NCI-H146 treated with DMSO at 0.1 percent for 48 hours (cell line): ENCODE measurements at regions not wholly inside any gene's neighbourhood (a gene's known extent, or its start where the extent isn't known, plus 50 kb on each side); places are given as distances from the start of the nearest gene placed in this dataset.

Experiments
- DNase-seq: peaks from one replicate; lab custom pipeline; 2025; ENCODE audit not compliant: unreplicated experiment; lab: John Stamatoyannopoulos, UW

DNA sequence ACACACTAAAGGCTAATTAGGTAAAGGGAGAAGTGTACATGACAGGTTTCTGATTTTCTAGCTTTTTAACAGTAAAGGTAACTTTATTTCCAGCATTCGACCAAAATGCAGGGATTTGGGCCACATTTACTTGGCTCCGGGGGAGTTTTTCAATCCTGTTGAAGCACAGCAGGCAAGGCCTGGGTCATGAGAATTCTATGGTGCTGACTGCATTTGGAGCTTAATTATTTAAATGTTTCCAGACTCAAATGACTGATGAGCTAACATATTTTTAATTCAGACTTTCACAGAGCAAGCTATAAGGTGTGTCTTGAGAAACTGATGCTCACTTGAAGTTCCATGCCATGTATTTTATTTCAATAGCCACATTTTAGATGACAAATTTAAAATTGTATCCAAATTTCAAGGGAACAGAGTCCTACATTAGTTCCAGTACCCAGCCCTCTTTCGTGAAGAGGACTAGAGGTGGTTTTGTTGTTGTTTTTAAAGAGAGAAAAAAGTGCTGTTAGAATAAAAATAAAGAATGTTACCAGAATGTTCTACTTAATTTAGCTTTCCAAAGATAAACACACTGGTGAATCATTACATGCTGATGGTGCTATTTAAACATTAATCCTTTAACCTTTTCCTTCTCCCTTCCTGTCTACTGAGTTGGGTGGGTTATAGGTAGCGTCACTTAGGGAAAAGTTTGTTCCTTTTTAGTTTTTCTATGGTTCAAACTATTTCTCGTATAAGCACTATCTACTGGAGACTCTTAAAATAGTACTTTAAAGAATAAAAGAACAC lies 82.3 kb upstream of the PHACTR2 start:
- DNase-seq: no peak

DNA sequence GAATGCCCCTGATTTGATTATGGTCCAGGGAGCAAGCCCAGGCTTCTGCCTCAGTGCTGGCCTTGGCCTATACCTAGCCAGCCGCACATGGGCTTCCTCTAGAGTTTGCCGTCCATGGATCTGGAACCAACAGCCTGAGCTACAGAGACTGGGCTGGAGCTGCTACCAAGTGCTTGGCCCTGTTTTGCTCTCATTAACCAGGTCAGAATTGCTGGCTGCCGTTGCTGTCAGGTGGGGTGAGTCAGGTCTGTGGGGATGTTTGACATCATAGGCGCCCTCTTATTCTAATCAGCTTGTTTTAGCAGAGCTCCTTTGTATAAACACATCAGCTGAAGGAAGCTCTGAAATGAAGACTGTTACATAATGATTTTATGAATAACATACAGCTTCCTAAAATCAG lies 83.1 kb upstream of the PHACTR2 start:
- no peak for DNase-seq

DNA sequence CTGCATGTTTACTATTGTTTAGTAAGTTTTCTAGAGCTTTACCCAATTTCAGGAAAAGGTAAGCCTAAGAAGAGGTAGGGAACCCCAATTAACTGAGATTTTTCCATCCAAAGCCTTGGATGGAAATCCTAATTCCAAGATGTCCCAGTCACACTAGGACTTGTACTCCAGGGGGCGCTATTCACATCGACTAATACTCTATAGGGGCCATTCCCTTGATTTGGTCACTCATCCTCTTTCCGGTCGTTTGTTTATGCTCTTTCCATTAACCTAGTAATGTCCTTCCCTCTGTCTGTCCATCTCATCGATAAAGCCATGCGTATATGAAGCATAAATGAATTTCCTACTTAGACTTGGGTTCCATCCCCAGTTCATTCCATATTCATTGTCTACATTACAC lies 80.8 kb upstream of the FUCA2 start:
- peak; percentile 16 for DNase-seq

DNA sequence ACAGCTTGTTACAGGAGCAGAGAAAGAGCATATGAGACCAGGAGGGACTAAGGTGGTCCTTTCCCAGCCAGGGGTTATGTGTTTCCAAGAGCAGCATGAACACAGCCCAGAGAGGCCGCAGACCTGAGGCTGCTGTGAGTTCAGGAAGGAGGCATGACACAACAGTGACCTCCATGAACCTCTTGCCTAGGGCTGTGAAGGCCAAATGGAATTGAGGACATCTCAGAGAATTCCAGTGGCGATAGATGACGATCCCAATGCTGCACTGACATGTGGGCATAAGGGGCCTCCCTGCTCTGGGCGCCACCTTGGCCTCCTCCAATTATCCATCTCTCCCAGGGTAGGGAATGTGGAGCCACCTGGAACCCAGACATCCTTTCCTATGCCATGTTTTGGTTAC lies 79.9 kb upstream of the FUCA2 start:
- DNase-seq: no peak

DNA sequence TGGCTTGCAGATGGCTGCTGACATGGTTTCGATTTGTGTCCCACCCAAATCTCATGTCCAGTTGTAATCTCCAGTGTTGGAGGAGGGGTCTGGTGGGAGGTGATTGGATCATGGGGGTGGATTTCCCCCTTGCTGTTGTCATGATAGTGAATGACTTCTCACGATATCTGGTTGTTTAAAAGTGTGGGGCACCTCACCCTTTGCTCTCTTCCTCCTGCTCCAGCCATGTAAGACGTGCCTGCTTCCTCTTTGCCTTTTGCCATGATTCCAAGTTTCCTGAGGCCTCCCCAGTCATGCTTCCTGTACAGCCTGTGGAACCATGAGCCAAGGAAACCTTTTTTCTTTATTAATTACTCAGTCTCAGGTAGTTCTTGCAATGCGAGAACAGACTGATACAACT lies 77.6 kb upstream of the FUCA2 start:
- DNase-seq: no peak

DNA sequence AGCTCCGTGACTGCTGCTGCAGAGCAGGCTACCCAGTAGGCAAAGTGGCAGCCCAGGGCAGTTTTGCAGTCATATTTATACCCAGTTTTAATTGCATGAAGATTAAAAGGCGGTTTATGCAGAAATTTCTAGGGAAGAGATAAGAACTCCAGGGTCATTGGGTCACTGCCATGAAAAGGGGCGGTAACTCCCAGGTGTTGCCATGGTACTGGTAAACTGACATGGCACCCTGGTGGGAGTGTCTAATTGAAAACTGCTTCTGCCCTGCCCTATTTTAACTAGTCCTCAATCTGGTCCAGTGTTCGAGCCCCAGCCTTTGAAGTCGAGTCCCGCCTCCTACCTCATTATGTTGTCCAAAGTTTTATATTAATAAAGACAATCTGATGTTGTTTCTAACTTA lies 75.0 kb upstream of the FUCA2 start:
- no peak for DNase-seq

DNA sequence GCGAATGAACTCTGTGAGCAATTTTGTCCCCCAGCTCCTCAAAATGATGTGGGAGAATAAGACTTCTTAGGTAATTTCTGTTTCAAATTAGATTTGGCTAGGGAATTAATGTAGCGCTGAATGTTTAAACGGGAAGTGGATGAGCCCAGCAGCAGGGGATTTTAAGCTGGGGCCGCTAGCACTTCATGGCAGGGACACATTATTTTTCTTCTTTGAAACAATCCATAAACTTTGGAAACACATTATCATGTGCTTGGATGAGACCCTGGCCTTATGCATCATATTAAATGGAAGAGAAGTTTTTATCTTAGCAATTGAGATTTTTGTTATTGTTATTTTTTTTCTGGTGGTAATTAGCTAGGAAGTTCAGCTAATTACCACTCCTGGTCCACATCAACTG lies 74.2 kb upstream of the FUCA2 start:
- DNase-seq: no peak

DNA sequence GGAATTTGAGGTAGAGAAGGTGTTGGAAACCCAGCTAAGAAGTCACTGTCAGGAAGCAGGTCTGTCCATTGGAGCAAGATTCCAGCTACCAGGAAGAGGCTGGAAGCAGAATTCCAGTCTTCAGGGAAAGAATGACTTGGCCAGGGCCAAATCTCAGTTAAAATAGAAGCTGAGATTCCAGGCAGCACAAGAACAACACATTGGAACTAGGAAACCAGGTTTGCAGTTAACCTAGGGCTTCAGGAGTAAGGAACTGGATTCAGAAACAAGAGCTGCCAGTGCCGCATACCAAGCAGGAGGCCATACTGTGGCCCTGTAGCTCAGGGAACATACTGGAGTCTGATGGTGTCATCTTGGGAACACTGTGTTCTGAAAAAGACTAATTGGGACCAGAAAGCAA lies 73.7 kb upstream of the FUCA2 start:
- DNase-seq: no peak

DNA sequence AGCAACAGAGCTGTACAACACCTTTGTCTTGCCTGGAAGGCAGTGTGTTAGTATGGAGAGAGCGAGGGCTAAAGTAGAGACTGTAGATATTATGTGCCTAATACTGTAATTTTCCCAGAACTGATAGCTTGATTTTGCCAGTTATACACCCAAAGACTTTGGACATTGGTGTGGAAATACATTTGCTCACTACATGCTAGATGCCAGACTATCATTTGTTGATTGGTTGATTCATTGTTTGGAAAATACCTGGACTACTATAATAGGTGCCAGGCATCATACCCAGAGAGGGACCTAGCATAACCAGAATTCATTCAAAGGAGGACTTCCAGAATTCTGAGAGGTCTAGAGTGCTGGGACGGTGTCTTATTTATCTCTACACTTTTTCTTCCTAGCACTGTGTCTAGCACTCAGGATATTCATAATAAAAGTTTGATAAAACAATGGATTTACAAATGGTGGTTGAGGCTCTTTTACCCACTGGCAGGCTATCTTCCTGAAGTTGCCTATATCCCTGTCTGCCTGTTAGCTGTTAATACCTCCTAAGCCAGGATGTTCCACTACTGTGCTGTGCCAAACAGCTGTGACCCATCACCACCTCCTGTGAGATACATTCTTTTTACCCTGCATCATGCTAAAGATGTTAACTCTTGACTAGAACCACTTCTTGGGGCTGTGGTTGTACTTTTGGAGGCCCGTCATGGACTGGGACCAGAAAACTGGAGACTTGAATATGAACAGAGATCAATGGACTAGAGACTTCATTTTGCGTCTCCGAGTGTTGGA lies 72.2 kb upstream of the FUCA2 start:
- DNase-seq: no peak

DNA sequence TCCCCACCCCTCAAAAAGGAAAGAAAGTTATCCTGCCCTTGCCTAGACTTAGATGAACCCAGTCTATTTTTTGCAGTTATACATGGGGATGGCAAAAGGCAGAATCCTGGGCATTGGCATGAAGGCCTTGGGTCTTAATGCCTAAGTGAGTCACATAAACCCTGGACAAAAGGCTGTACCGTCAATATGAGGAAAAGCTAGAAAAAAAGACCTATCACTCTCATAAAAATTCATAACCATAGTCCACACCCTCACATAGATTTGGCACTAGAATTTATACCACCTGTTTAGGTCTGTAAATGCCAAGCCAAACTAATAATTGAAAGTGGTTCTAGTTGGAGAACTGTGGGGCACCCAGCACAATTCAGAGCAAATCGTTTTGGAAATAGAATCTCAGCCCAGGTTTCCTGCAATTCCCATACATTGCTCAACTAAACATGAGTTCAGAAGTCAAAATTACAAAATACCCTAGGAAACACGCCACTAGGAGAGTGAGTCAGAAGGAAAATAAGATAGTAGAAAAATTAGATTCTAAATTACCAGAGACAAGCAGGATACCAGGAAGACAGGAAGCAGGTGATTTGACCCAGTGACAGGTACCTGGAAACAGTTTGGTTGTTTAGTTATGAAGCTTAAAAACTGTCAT lies 70.4 kb upstream of the FUCA2 start:
- DNase-seq: no peak

DNA sequence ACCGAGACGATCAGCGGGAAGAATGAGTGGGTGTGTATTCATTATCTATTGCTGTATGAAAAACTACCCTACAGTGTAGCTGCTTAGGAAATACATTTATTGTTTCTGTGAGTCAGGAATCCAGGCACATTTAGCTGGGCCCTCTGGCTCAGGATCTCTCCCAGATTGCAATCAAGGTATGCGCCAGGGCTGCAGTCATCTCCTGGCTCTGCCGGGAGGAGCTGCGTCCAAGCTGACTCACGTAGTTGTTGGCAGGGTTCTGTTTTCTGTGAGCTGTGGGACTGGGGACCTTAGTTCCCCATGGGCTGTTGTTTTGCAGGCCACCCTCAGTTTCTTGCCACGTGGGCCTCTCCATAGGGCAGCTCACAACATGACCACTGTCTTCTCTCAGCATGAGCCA lies 68.2 kb upstream of the FUCA2 start:
- DNase-seq: no peak

DNA sequence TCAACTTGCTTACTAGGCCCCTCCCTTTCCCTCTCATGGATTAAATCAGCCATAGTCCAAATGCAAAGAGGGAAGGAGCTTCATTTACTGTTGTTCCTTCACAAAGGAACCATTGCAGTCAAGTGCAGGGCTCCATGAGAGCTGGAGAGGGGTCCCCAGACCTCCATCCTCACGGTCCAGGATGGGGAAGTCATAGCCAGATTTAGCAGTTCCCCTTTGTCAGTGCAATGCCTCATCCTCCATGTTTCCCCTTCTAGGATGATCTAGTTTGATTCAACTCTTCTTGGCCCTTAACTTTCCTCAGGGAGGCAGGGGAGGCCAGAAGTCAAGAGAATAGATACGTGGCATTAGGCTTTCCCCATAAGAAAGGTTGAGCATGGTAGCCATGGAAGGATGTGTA lies 66.5 kb upstream of the FUCA2 start:
- DNase-seq: no peak

DNA sequence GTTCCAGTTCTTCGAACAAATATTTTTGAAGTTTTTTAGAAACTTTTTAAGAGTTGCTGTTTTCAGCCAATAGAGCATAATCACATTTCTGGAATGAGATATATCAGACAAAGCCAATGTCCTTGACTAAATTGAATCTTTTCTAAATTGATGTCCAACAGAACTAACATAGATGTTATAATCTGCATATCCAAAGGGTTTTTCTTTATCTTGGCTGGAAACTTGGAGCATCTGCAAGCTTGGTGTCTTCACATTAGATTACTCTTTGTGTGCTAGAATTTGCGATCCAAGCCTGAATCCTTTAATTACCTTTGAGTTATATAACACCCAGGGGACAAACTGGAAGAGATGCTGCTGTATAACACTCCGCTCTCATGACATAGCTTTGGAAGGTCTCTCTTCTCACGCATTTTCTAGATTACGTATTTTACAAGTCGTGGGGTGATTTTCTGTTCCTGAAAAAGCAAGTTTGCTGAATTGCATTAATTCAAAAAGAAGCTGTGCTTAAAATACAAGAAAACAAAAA lies 64.4 kb upstream of the FUCA2 start:
- no peak for DNase-seq

DNA sequence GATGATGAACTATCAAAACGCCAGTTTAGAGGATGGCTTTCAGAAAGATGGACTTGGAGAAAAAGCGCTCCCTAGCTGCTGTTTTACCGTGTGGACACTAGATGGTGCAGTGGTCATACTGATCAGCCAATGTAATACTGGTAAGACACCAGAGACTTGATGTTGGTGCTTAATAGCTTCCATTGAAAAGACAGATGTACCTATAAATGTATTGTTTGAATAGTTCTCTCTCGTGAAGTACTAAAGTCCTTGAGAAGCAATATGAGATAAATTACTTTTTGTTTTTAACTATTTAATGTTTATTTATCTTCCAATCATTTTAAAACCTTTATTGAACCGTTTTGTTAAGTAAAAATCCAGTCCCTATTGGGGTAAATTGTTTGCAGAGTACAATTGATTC lies 63.9 kb upstream of the FUCA2 start:
- DNase-seq: peak; percentile 91

DNA sequence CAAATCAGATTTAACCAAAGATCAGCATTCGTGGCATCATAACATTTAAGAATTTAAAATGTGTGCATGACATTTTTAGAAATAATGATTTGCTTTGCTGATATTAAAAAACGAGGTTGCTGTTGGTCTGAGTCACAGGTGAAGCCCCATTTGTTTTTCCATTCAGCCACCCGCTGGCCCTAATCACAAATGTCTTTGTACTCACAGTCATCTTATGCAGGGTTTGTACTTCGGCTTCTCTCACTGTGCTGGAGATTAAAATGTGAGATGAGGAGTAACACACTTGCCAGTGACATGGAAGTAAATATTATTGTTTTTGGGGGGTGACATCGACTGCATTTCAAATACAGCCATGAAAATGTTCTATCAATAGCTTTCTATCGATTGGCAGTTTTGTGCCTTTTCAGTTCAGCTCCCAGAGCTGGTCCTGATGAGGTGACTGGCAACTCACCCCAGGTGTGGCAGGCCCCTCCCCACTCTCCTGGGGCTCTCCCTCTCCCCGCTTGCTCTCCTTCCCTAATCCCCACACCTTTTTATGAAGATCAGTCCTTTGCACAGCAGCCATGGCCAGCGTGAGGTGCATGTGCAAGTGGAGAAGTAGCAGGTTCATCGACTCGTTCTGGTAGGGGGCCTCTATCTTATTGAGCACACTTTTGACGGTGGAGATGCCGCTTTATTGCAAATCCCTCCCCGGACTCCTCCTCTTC lies 58.8 kb upstream of the FUCA2 start:
- peak; percentile 90 for DNase-seq

DNA sequence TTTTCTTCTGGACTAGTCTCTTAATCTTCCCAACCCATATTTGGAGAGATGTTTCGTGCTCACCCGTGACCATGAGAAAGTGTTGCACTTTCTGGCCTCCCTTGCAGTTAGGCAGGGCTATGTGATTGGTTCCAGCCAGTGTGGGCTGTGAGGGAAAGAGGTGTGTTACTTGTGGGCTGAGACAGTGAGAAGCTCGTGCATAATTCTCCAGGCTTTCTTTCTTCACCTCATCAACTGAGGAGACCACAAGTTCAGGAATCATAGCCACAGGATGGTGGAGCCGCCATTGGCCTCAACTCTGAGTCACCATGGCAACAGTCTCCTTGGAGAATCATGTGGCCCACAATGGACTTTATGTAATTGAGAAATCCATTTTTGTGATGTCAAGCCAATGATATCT lies 57.5 kb upstream of the FUCA2 start:
- peak; percentile 40 for DNase-seq

DNA sequence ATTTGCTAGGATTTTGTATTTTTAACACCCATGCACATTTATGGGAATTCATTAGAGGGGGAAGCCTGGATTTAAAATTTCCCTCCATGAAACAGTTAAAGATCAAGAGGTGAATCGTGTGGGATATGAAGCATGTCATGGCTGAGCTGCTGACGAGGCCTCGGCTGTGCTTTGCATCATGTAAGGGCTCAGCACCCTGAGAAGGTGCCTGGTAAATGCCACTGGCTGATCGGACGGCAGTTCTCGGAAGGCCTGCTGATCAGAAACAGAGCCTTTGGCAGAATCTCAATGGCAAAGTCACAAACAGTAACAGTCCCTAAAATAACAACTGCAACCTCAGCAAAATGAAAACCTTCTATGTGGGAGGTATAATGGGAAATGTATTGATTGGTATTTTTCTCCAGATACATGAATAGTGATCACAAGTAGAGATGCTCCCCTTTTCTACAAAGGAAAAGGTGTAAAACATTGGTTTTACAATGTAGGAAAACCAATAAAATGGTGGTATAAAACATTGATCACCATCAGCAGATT lies 53.0 kb upstream of the FUCA2 start:
- DNase-seq: no peak

DNA sequence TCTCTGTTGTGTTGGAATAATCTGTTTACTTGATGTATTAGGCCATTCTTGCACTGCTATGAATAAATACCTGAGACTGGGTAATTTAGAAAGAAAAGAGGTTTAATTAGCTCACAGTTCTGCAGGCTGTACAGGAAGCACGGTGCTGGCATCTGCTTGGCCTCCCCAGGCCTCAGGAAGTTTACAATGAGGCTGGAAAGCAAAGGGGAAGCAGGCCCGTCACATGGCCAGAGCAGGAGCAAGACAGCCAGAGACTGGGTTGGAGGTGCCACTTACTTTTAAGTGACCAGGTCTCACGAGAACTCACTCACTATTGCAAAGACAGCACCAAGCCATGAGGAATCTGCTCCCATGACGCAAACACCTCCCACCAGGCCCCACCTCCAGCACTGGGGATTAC lies 50.6 kb upstream of the FUCA2 start:
- DNase-seq: no peak
